NCI-H1436 (cell line): ENCODE measurements at regions not wholly inside any gene's neighbourhood (a gene's known extent, or its start where the extent isn't known, plus 50 kb on each side); places are given as distances from the start of the nearest gene placed in this dataset.
A peak's percentile ranks its signal among the peaks of the same experiment; 100 is the strongest.
"Not testable (repeated sequence)": the region's sequence is repeated elsewhere in the genome, so short reads cannot be mapped to it uniquely, and the experiment has no call there.

Experiments used
- DNase-seq: peaks from one replicate; lab custom pipeline; 2025; lab: John Stamatoyannopoulos, UW

GRCh38 chr7:153217032-153217431, 457.5 kb downstream of the ACTR3B start:
- DNase-seq: no peak

DNA sequence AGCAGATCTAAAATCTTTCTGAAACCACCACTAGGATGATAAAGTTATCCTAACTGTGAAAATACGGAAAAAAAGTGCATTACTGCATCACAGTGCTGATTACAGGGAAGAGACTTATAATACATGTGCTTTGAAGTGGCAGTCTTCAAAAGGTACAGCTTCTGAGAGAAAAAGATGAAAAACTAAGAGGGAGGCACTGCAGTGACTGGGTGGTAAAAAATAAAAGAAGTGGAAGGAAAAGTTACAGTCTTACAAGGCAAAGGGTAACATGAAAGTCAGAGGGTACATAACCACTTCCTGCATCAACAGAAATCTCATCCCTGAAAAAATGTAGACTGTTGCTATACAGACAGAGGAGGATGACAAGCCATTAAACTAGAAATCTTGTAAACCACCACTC, 465.3 kb downstream of the ACTR3B start:
- no peak for DNase-seq

- DNase-seq: not testable (repeated sequence)
Observed at GRCh38 chr7:153245136-153245535, 485.6 kb downstream of the ACTR3B start.

DNA sequence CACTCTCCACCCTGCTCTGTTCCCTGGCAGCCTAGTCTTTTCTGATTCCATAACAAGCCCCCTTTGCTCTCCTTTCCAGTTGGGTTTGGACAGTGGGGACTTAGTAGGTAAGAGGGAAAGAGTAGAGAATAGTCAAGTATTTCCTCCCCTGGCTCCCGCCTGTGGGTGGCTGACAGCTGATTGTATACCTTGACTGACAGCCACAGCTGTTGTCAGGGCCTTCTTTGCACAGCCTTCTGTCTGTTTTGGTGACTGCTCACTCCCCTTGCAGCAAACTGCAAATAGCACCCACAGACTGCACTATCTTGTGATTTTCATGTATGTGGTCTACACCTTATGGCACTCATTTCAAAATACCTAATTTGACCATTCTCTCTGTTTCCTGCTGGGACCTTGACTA, 486.3 kb downstream of the ACTR3B start:
- DNase-seq: no peak

- DNase-seq: no peak
Observed at GRCh38 chr7:153247926-153248325, 488.4 kb downstream of the ACTR3B start.

DNA sequence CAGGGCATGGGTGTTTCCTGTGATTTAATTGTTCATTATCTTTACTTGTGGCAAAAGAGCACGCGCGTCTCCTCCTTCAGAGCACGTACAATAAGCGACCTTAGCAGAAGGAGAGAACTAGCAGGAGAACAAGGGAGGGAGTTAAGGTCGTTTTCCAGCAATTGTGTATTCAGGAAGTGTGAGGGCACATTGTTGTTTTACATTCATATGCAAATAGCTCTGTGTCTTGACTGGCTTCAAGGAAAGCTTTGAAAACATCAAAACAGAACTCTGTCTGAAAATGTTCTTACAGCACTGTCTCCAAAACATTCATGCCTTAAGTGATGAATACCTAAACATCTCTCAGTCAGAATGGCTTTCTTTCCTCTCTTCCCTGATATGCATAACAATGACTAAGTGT, 499.1 kb downstream of the ACTR3B start:
- DNase-seq: no peak

DNA sequence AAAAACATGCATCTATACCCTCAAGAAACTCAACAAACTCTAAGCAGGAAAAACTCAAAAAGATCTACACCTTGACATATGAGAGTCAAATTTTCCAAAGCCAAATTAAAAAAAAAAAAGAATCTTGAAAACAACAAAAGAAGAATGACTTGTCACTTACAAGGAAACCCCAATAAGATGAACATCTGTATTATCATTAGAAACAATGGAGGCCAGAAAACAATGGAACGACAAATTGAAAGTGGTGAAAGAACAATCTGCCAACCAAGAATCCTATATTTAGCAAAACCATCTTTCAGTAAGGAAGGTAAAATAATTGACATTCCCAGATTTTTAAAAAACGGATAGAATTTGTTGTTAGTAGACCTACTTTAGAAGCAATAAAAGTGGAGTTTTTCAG, 516.8 kb downstream of the ACTR3B start:
- no peak for DNase-seq

- no peak for DNase-seq
Observed at GRCh38 chr7:153286763-153287162, 527.2 kb downstream of the ACTR3B start.

DNA sequence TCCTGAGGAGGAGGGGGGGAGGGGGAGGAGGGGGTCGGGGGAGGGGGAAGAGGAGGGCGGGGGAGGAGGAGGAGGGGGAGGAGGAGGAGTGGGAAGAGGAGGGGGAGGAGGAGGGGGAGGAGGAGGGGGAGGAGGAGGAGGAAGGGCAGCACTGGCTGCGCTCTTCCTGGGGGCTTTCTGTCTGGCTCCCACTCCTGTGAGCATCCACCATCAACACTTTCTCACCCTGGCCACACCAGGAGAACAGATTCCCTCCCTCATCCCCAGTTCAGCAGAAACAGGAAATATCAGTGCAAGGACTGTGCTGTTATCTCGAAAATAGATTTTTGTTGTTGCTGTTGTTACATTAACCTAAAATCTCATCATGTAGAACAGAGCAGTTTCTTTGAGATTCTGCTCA, 530.5 kb downstream of the ACTR3B start:
- DNase-seq: no peak

DNA sequence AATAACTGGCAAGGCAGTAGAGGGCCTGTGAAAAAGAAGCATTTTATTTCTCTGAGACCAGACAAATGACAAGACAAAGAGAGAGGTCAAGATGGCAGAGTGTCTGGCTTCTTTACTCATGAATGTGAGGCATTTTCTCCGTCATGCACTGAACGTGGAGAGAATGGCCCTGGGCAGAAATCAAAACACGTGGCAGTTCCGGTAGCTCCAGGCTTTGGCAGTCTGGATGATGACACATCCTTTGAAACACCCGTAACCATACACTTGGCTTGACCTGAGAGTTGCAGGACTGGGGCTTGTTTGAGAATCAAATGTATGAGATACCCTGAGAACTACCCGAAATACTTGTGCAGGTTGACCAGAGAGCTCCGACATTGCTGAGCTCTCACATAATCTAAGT, 537.6 kb downstream of the ACTR3B start:
- DNase-seq: no peak

- peak; percentile 7 for DNase-seq
Observed at GRCh38 chr7:153301936-153302335, 542.4 kb downstream of the ACTR3B start.

DNA sequence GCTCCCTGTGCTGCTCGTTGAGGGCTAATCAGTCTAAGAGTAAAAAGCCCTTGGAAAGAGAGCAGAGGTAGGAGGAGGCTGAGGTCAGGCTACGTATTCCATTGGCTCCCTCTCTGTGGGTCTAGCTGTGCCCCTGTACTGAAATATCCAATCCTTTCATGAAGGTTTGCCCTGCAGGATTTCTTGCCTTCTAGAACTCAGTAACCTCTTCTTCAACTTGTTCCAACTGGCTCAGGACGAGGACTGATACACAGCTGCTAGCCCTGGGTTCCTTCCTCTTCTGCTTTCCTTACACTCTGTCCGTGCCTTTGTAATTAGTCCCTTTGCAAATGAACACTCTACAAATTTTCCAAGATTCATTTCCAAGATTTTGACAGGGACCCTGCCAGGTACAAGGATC, 560.5 kb downstream of the ACTR3B start:
- no peak for DNase-seq

DNA sequence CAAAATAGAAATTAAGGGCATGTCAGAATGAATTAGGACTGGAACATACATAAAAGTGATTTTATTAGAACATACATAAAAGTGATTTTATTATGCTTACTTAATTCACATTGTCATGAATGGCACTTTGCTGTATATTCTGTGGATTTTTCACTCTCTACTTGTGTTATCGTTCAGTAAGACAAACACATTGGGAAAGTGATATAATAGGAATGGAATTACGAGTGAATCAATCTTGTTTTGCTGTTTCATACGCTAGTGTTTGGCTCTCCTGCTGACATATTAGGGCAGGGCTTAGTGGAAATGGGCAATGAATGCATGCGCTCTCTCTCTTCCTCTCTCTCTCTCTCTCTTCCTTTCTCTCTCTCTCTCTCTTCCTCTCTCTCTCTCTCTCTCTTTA, 561.1 kb downstream of the ACTR3B start:
- no peak for DNase-seq

DNA sequence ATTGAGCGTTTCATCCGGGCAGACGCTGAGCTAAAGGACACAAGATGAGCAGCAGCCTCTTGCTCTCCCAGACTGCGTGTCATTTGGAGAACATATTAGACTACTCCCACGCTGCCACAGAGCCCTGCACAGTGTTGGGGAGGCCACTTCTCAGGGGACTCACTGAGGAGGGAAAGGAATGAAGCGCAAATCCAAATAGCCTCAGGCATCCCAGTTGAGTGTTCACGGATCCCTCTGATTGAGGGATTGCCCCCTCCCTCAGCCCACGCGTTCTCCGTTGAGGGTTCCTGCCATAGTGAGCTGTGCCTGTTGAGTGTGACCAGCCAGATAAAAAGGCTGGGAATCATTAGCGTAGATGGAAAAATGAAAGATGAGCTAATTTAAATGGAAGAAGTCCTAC, 563.4 kb downstream of the ACTR3B start:
- DNase-seq: no peak

GRCh38 chr7:153324094-153324493, 564.5 kb downstream of the ACTR3B start:
- DNase-seq: no peak

- no peak for DNase-seq
Observed at GRCh38 chr7:153327683-153328082, 568.1 kb downstream of the ACTR3B start.

DNA sequence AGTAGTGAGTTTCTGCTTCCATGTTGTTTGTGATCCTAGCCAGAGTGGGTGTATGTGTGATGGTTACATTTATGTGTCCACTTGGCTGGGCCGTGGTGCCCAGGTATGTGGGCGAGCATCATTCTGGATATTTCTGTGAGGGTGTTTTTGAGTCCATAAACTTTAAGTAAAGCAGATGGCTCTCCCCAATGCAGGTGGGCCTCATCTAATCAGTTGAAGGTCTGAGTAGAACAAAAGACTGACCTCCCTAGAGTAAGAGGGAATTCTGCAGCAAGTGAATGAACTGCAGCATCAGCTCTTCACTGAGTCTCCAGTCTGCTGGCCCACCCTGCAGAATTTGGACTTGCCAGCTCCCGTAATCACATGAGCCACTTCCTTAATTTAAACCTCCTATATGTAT, 571.9 kb downstream of the ACTR3B start:
- no peak for DNase-seq

GRCh38 chr7:153354071-153354470, 594.5 kb downstream of the ACTR3B start:
- no peak for DNase-seq

DNA sequence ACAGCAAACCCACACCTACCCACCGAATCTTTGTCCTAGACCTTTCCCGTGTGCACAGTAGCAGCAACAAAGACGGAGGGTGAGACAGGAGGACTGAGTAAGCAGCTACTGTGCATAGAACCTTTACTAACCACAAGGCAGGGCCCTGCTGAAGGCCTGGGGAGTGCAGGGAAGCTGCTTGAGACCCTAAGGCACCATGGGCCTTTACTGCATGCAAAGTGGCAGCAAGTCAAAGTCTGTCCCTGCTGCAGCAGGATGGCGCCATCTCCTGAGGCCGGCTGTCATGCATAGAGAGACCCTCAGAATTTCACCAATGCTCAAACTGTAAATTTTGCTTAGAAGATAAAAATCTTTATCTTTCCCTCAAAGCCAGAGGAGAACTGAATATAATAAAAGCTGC, 610.5 kb downstream of the ACTR3B start:
- no peak for DNase-seq

DNA sequence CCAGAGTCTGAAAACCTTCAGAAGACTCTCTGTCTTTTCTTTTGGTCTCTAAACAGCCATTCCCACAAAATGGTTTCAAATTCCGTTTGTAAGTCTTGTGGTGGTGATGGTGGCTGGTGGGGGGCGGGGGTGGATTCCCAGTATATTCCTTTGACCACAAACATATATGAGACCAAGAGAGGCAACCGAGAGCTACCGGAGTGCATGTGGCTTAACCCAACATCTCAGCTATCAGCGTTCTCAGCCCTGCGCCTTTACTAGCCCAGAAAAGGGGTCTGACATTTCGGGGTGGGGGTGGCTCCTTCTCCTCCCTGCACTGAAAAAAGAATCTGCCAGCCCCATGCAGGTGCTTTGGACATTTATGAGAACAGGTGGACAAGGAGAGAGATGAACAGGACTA, 621.1 kb downstream of the ACTR3B start:
- no peak for DNase-seq

DNA sequence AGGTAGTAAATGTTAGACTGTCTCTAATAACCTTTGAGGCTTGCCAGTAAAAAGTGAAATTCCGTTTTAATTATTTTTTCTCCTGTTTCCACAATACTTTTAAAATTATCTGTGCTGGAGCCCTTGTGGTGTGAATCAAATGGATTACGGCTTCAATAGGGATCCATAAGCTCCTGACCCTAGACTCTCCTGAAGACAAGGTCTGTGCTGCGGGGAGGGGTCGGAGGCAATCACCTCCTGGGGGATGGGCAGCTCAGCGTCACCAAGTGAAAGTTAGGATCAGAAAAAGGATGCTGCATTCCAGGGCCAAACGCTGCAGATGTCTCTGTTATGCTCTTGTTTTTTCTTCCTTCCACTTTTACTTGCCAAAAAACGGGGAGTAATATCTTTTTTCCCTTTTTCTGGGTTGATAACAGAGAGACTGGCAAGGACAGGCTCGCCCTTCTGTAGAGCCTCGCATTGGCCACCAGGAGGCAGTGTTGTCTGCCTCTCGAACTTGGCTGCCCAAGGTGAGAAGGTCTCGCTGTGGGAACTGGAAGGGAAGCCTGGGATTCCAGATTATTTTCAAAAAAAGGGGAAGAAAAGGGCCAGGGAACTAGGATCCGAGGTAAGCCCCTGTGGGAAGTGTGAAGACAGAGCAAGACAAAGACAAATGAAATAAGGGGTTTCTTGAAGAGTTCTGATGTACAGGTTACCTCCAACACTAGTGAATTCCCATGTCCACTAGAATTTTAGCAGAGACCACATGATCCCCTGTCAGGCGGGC, 621.9 kb downstream of the ACTR3B start:
- DNase-seq: no peak

DNA sequence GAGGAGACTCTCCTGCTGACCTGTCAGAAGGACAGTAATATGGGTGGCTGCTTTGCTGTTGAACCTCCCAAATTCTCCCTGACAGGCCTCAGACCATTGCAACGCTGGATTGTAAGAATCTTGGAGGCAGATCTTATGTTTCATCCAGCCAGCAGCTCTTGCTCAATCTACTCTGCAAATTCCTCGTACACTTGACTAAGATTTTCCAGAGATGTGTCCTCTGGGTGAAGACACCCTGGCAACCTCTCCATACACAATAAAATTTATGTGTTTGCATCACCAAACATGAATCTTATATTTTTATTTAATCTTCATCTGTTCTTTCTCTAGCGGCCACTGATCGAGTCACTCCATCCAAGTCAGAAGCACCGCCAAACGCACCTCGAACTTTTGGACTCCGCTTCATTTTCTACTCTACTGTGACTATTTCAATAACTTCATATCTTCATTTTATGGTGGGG, 623.1 kb downstream of the ACTR3B start:
- no peak for DNase-seq

DNA sequence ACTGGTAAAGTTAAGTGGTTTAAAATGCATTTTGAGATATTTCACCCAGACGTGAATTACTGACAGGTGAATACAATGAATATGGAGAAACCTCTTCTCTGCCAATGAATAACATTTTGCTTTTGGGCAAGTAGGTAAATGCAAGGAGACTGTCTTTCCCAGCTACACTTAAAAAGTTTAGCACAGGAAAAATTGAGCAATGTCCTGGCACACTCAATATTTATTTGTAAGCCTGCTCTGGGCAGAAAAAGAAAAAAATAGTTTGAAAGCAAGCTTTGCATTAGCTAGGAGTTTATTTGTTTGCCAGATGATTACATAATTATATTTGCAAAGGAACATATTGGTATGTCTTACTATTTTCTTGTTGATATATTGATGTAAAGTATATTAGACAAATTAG, 624.2 kb downstream of the ACTR3B start:
- no peak for DNase-seq

GRCh38 chr7:153385502-153385901, 626.0 kb downstream of the ACTR3B start:
- no peak for DNase-seq
